ENCODE measurements at regions not wholly inside any gene's neighbourhood (a gene's known extent, or its start where the extent isn't known, plus 50 kb on each side); places are given as distances from the start of the nearest gene placed in this dataset.

GRCh38 chr13:81596224-81596753, 1255.4 kb upstream of the SPRY2 start:
- no peak for TF ChIP-seq EP300 (IDR thresholded peaks at IDR 0.05)
- no peak for TF ChIP-seq POLR2A (IDR thresholded peaks at IDR 0.05)
- TF ChIP-seq, protein P1, sequence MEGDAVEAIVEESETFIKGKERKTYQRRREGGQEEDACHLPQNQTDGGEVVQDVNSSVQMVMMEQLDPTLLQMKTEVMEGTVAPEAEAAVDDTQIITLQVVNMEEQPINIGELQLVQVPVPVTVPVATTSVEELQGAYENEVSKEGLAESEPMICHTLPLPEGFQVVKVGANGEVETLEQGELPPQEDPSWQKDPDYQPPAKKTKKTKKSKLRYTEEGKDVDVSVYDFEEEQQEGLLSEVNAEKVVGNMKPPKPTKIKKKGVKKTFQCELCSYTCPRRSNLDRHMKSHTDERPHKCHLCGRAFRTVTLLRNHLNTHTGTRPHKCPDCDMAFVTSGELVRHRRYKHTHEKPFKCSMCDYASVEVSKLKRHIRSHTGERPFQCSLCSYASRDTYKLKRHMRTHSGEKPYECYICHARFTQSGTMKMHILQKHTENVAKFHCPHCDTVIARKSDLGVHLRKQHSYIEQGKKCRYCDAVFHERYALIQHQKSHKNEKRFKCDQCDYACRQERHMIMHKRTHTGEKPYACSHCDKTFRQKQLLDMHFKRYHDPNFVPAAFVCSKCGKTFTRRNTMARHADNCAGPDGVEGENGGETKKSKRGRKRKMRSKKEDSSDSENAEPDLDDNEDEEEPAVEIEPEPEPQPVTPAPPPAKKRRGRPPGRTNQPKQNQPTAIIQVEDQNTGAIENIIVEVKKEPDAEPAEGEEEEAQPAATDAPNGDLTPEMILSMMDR (IDR thresholded peaks at IDR 0.05), result no peak
- TF ChIP-seq POLR2AphosphoS5 (IDR thresholded peaks at IDR 0.05), result no peak

All from gastroesophageal sphincter (tissue), 3 donors.